RCC 7860 (cell line): ENCODE measurements at regions not wholly inside any gene's neighbourhood (a gene's known extent, or its start where the extent isn't known, plus 50 kb on each side); places are given as distances from the start of the nearest gene placed in this dataset.

Experiments
- DNase-seq: peaks from one replicate; pipeline ENCODE4 v3.0.0-alpha.2; 2015; ENCODE audit warnings: low spot score
- FAIRE-seq: peaks from 2 replicates; lab custom pipeline; 2012; peaks lifted over from hg19 to GRCh38; lab: Jason Lieb, UNC

DNA sequence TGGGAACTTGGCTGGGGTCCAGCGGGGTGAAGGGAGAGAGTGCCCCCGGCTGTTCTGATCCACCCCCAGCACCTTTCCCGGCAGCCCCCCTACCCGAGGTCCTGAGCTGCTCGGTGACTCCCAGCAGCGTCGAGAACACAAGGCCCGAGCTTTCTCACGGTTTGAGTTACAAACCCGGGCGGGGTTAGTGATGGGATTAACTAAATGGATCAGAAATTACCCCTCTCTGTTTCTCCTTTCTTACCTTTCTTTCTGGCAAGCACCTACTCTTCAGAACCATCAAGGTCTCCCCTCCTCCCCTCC, 139.4 kb upstream of the GPC1 start:
- no peak for FAIRE-seq

DNA sequence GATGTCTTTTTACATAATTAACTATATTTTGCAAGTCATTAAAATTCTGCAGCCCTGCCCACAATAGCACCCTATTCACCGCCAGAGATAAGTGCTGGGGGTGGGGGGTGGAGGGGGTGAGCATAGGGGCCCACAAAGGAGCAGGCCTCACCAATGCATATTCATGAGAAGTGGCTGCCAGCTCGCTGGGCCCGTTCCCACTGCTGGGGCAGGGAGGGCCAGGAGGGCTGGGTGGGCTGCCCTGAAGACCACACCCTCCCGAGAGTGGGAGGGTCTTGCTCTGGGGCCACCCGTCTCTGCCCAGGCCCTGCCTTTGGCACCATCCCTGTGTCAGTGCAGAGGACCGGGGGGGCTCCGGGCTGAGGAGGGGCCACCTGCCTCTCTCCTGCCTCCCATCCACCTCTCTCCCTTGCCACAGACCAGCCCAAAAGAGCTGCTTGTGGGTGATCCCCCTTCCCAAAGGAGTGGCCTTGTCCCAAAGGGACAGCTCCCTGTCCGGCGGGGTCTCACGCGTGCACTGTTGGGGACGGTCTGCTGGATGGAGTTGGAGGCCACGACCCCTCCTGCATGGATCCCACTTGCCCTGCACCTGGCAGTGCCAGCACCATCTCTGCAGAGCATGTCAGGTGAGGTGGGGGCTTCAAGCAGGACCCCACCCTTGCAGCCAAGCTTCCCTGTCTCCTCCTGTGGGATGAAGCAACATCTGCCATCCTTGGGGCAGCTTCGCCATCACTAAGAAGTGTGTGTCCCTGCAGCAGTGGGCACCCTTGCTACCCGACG, 138.8 kb upstream of the GPC1 start:
- no peak for FAIRE-seq
- no peak for DNase-seq

More for the DNA sequence above, 139.4 kb upstream of the GPC1 start:
- DNase-seq: no peak

DNA sequence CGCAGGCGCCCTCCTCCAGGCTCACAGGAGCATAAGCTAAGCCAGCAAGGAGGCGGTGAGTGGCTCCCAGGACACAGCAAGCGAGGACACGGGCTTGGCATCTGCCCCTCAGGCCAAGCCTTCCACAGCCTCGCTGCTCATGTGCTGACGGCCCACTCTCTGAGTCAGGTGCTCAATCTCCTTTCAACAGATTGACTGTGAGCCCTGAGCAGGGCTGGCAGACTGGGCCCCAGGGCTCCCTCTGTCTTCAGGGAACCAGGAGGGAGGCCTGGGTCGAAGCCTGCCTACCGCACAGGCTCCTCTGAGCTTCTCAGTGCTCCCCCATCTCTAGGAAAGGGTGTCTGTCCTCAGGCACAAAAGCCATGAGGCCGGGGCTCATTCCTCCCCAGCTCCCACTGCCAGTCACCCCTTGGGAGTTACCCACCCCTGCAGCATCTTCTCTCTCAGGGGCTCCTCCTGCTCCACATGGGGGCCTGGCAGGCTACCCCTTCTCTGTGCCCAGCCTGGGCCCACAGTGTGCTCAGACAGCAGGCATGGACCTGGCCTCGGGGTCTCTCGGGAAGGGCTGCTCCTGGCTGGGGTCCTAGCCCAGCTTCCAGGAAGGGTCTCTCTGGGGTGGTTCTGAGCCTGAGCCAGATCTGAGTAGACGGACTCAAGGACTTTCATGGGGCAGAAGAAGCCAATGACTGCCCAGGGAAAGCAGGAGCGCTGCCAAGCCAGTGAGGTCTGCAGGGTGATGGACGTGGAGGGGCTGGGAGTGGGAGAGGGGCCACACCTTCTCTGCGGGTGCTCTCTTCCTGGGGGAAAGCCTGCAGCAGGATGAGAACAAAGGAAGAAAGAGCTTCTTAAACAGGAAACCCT, 138.0 kb upstream of the GPC1 start:
- no peak for FAIRE-seq

DNA sequence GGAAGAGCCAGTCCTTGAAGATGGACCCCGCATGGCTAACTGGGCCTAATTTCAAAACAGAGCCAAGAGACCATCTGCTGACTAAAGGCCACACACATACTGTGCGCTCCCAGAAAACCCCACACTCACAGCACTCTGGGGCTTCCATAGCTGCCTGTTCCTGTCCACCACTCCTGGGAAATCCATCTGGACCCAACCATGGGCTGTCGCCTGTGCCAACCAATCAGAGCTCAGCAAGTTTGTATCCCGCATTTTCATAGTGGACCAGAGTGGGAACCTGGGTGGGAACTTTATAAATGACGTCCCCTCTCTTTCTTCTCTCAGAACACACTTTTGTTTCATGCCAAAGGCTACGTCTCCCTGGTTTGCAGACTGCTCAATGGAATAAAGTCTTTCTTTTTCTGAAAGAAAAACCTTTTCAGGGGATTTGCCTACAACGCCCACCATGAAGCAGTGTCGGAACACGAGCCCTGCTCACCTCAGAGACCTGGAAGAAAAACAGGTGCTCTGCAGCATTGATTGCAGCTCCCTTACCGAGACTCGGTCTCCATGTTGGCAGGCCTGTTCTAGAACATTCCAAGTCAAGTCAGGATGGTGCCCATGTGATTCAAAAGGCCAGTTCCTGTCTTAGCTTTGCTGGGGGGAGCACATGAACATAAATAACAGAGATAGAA, 137.2 kb upstream of the GPC1 start:
- no peak for FAIRE-seq
- DNase-seq: no peak

More for the DNA sequence above, 138.0 kb upstream of the GPC1 start:
- no peak for DNase-seq

GRCh38 chr2:240298803-240299709, 136.4 kb upstream of the GPC1 start:
- no peak for DNase-seq
- no peak for FAIRE-seq

- no peak for FAIRE-seq
- no peak for DNase-seq
Observed at GRCh38 chr2:240299710-240300068, 135.8 kb upstream of the GPC1 start.

DNA sequence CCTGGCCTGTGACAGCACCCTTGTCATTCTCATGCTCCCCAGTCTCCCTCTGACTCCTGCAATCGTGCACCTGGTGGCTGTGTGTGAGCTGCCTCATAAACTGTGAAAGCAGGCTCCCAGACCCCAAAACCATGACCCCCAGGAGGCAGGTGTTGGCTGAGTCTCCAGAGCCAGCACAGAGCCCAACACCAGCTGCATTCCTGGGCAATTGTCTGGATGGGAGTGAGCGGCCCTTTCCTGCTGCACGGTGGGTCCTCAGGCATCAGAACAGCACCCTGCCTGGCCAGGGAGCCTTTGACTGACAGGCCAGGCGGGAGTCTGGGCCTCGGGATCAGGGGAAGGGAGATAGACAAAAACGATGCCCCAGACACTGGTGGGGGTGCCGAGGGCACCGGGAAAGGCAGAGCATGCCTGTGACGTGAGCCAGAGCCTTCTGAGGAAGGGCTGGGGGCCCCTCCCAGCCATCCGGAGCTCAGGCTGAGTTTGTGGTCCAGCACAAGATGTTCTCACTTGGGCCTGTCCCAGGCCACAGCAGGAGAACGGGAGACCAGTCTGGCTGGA, 135.1 kb upstream of the GPC1 start:
- FAIRE-seq (no peak), DNase-seq (no peak)

- no peak for FAIRE-seq
- no peak for DNase-seq
Observed at GRCh38 chr2:240300840-240301239, 134.6 kb upstream of the GPC1 start.

DNA sequence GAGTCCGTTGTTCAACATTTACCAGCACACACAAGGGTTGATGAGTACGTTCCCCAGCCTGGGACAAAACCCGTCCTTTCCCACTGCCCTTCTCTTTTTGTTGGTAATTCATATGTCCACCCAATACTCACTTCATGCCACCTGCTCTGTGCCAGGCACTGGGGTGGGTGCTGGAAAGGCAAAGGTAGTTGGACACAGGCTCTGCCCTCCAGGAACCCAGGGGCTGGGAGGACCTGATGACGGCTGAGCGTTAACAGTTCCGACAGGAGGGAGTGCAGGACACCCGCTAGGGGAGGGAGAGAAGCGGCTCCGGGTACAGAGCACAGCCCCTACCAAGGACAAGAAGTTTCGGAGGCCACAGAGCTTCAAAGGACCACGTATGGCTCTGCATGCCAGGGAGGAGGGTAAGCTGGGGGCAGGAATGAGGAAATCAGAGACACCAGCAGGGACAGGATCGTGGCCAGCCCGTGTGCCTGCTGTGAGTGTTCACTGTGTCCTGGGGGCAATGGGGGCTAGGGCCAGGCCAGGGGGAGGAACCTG, 134.1 kb upstream of the GPC1 start:
- DNase-seq (no peak), FAIRE-seq (no peak)

GRCh38 chr2:240302041-240302440, 133.4 kb upstream of the GPC1 start:
- FAIRE-seq: no peak
- DNase-seq: no peak

DNA sequence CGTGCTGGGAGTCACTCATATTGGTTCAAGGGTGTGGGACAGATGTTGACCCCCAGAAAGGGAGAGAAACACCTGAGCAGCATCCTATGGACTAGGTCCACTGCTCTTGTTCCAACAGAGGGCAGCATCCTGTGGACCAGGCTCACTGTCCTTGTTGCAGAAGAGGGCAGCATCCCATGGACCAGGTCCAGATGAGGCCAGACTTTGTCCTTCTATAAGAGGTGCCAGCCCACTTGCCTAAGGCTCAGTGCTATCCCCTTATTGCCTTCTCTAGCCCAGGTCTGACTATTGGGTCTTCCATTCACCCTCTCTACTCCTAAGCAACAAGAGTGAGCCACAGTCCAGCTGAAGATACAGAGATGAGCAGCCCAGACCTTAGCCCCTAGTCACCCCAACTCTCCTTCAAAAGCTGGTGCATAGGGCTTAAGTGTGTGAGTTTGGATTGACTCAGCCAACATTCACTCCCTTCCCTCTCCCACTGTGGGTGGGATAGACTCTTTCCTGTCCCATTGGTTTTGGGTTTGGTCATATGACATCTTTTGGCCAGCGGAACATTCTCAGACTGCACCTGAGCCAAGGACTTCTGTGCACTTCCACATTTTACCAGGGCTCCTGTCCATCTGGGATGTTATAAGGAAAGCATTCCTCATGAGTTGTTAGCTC, 132.4 kb upstream of the GPC1 start:
- no peak for FAIRE-seq
- no peak for DNase-seq

DNA sequence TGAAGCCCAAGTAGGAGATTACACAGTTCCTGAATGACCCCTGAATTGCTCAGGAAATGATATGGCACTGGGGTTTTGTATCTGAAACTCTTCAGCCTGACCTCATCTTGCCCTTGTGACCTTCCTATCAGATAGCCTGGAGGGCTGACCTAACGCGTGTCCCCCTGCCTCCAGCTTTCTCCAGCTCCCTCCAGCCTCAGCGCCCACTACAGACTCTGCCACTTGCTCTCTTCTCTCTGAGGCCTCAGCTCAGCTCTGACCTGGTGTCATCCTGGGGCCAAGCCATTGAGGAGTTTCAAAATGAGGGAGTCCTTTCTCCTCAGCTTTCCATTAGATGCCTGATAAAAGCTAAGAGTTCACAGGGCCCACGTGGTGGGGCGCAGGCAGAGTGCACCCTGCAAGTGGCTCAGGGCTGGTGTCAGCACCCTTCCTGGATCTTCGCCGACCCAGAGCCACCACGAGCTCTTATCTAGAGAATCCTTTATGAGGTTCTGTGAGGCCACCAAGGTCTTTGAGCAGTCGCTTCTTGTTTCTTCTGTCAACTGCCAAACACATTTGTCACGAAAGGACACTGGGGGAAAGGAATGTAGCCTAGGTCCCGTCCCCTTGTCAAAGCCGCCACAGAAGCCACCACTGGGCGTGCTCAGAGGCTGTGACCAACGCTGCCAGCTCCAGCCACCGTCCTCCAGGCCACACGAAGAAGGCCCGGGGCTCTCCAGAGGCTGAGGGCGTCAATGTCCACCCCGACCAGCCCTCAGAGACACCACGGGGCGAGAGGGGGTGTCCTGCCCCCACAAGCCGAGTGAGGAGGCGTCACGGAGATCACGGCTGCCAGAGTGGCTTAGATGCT, 131.3 kb upstream of the GPC1 start:
- FAIRE-seq: no peak

GRCh38 chr2:240304746-240305161, 130.7 kb upstream of the GPC1 start:
- FAIRE-seq: no peak
- no peak for DNase-seq

More for the DNA sequence above, 131.3 kb upstream of the GPC1 start:
- no peak for DNase-seq

DNA sequence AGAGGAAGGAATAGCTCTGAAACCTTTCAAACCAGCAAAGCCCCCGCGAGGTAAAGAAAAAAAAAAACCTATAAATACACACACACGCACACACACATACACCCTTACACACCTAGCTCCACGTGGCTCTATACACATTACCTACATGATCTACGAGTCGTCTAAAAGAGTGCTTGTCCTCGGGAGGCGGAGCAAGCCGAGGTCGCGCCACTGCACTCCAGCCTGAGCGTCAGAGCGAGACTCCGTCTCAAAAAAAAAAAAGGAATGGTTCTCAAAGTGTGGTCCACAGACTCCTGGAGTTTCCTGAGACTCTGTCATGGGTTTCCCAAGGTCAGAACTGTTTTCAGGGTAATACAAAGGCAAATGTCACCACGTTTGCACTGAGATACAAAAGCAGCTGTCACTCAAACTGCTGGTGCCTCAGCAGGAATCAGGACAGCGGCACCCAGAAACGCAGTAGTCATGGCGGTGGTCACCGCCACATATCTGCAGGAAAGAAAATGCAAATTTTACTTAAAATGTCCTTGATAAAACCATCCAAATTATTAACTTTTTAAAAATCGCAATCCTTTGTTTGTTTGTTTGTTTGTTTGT, 130.0 kb upstream of the GPC1 start:
- DNase-seq: no peak
- no peak for FAIRE-seq

DNA sequence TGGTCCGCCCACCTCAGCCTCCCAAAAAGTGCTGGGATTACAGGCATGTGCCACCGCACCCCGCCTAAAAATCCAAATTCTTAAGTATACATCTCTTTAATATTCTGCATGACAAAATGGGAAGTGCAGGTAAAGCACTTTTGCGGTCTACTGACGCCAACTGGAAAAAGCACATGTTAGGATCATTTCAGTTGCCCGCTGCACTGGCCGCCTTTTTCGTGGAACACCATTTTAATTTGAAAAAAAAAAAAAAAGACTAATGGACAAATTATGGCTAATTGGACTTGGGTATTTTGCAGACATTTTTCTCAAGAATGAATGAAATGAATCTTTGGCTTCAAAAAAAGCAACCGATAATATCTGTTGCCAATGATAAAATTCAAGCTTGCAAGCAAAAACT, 129.3 kb upstream of the GPC1 start:
- DNase-seq: no peak

GRCh38 chr2:240308111-240308651, 127.3 kb upstream of the GPC1 start:
- FAIRE-seq (no peak), DNase-seq (no peak)

More for the DNA sequence above, 129.3 kb upstream of the GPC1 start:
- FAIRE-seq: no peak

DNA sequence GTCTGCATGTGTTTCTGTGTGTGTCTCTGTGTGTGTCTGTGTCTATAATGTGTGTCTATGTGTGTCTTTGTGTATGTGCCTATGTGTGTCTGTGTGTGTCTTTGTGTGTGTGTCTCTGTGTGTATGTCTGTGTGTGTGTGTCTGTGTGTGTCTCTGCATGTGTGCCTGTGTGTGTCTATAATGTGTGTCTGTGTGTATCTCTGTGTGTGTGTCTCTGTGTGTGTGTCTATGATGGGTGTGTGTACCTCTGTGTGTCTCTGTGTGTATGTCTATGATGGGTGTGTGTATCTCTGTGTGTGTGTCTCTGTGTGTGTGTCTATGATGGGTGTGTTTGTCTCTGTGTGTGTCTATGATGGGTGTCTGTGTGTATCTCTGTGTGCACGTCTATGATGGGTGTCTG, 126.2 kb upstream of the GPC1 start:
- no peak for DNase-seq
- FAIRE-seq: no peak

GRCh38 chr2:240310201-240310600, 125.3 kb upstream of the GPC1 start:
- no peak for DNase-seq
- no peak for FAIRE-seq
